Kidney (tissue), 13 donors: ENCODE measurements at regions not wholly inside any gene's neighbourhood (a gene's known extent, or its start where the extent isn't known, plus 50 kb on each side); places are given as distances from the start of the nearest gene placed in this dataset.

Source experiments
- DNase-seq, 5 donors: peaks; one replicate each; pipeline ENCODE4 v3.0.0-alpha.2; 2013 to 2020
- FAIRE-seq: peaks from 2 replicates; lab custom pipeline; 2012; peaks lifted over from hg19 to GRCh38; lab: Jason Lieb, UNC
- H3K27ac ChIP-seq, 2 donors: one replicate each; pipeline ENCODE4 v1.7.0; 2013; ENCODE audit warnings: low read depth in 2 of 2, low read length in 2 of 2, inconsistent platforms in 1 of 2
- H3K27me3 ChIP-seq: one replicate; pipeline ENCODE4 v1.7.1; 2013; ENCODE audit warnings: low read length, inconsistent platforms; ENCODE audit not compliant: control insufficient read depth, insufficient read depth
- H3K36me3 ChIP-seq, 3 donors: one replicate each; pipeline versions ENCODE4 v1.7.0 to v1.7.1; 2013; ENCODE audit warnings: low read length in 3 of 3, control low read depth in 1 of 3, inconsistent platforms in 1 of 3; ENCODE audit not compliant: insufficient read depth in 3 of 3, control insufficient read depth in 2 of 3
- H3K4me1 ChIP-seq, 3 donors: one replicate each; pipeline versions ENCODE4 v1.7.0 to v1.7.1; 2013; ENCODE audit warnings: low read length in 3 of 3, inconsistent platforms in 1 of 3, low read depth in 1 of 3; ENCODE audit not compliant: control insufficient read depth in 2 of 3, insufficient read depth in 2 of 3
- H3K4me3 ChIP-seq, 3 donors: one replicate each; pipeline versions ENCODE4 v1.7.0 to v1.8.1; 2013; ENCODE audit warnings: low read length in 3 of 3, control low read depth in 1 of 3, inconsistent platforms in 1 of 3
- H3K9ac ChIP-seq, 3 donors: one replicate each; pipeline versions ENCODE4 v1.7.0 to v1.7.1; 2013; ENCODE audit warnings: low read length in 3 of 3, control low read depth in 1 of 3, inconsistent platforms in 1 of 3
- H3K9me3 ChIP-seq, 3 donors: one replicate each; pipeline versions ENCODE4 v1.7.0 to v1.7.1; 2013; ENCODE audit warnings: low read length in 3 of 3, control low read depth in 1 of 3, inconsistent platforms in 1 of 3; ENCODE audit not compliant: control insufficient read depth in 2 of 3, insufficient read depth in 1 of 3
- intact Hi-C: fragments of 100-400 bp; cut with DNase I; formaldehyde crosslinking; loops from one replicate; pipeline ENCODE4 v1.11.1; 2022
- TF ChIP-seq, protein P1 (sequence below): IDR thresholded peaks from 3 replicates; pipeline ENCODE4 v1.5.1; 2012; ENCODE audit warnings: mild to moderate bottlenecking, moderate library complexity, borderline replicate concordance; ENCODE audit not compliant: insufficient read depth; ENCODE audit errors: extremely low read depth
- donor health status: control.
- donor health status: control.
- donor health status: control.
- donor health status: control.
- donor health status: control.
- donor health status: DM: yes; HTN: yes; CAD: no.
- donor health status: Normal renal cell carcinoma (clear cell type).

- FAIRE-seq (no peak), DNase-seq (no peak)
- TF ChIP-seq, protein P1, sequence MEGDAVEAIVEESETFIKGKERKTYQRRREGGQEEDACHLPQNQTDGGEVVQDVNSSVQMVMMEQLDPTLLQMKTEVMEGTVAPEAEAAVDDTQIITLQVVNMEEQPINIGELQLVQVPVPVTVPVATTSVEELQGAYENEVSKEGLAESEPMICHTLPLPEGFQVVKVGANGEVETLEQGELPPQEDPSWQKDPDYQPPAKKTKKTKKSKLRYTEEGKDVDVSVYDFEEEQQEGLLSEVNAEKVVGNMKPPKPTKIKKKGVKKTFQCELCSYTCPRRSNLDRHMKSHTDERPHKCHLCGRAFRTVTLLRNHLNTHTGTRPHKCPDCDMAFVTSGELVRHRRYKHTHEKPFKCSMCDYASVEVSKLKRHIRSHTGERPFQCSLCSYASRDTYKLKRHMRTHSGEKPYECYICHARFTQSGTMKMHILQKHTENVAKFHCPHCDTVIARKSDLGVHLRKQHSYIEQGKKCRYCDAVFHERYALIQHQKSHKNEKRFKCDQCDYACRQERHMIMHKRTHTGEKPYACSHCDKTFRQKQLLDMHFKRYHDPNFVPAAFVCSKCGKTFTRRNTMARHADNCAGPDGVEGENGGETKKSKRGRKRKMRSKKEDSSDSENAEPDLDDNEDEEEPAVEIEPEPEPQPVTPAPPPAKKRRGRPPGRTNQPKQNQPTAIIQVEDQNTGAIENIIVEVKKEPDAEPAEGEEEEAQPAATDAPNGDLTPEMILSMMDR = no peak
- H3K27me3 ChIP-seq = no peaks in the 10 kb centered on the region
- no peak overlapping the region for H3K9ac ChIP-seq
- no peak overlapping the region for H3K27ac ChIP-seq
- intact Hi-C loops = no loop called here
- no peak overlapping the region for H3K4me3 ChIP-seq
- no peaks in the 10 kb centered on the region for H3K4me1 ChIP-seq
- no peaks in the 10 kb centered on the region for H3K36me3 ChIP-seq
- H3K9me3 ChIP-seq = no peaks in the 10 kb centered on the region
Measured at GRCh38 chr6:105569706-105570105, 166.8 kb upstream of the PREP start.

GRCh38 chr6:105568751-105569150, 165.9 kb upstream of the PREP start:
- FAIRE-seq (no peak), DNase-seq (no peak)
- Histone ChIP-seq H3K4me3 (no peak overlapping the region), H3K4me1 (no peaks in the 10 kb centered on the region), H3K27me3 (no peaks in the 10 kb centered on the region), H3K9me3 (no peaks in the 10 kb centered on the region), H3K9ac (no peak overlapping the region), H3K36me3 (no peaks in the 10 kb centered on the region), H3K27ac (no peak overlapping the region)
- TF ChIP-seq, protein P1 = no peak
- intact Hi-C loops = no loop called here

- no peak overlapping the region for H3K27ac ChIP-seq
- H3K9ac ChIP-seq = no peak overlapping the region
- intact Hi-C loops = no loop called here
- TF ChIP-seq, protein P1 = no peak
- no peaks in the 10 kb centered on the region for H3K27me3 ChIP-seq
- no peaks in the 10 kb centered on the region for H3K36me3 ChIP-seq
- FAIRE-seq (no peak), DNase-seq (no peak)
- no peaks in the 10 kb centered on the region for H3K9me3 ChIP-seq
- no peaks in the 10 kb centered on the region for H3K4me1 ChIP-seq
- H3K4me3 ChIP-seq = no peak overlapping the region
Measured at GRCh38 chr6:105568142-105568541, 165.3 kb upstream of the PREP start.

GRCh38 chr6:105567140-105567539, 164.3 kb upstream of the PREP start:
- intact Hi-C loops = no loop called here
- Histone ChIP-seq H3K27me3 (no peaks in the 10 kb centered on the region), H3K27ac (no peak overlapping the region), H3K9ac (no peak overlapping the region), H3K36me3 (no peaks in the 10 kb centered on the region), H3K4me3 (no peak overlapping the region), H3K4me1 (no peaks in the 10 kb centered on the region), H3K9me3 (peaks cover 0 to 2% (median 0%) of the 10 kb centered on the region in 3 donors)
- TF ChIP-seq, protein P1 = no peak
- FAIRE-seq (no peak), DNase-seq (no peak)
